ENCODE measurements at regions not wholly inside any gene's neighbourhood (a gene's known extent, or its start where the extent isn't known, plus 50 kb on each side); places are given as distances from the start of the nearest gene placed in this dataset.

GRCh38 chr5:123786411-123786810 is 274.4 kb downstream of the CSNK1G3 start:
- TF ChIP-seq CEBPB (IDR thresholded peaks at IDR 0.05; ENCODE audit: low read depth, low read length) (no peak), EZH2 (IDR thresholded peaks at IDR 0.05; ENCODE audit: low read depth, low read length, severe bottlenecking) (no peak), NRF1 (IDR thresholded peaks at IDR 0.05; ENCODE audit: low read depth, low read length) (no peak), RXRA (IDR thresholded peaks at IDR 0.05; ENCODE audit: insufficient read depth, low read depth, low read length) (no peak), SP2 (IDR thresholded peaks at IDR 0.05; ENCODE audit: low read length) (no peak), POLR2AphosphoS5 (IDR thresholded peaks at IDR 0.05; ENCODE audit: low read depth, low read length) (no peak), RAD21 (IDR thresholded peaks at IDR 0.05 in 1 of 2, conservative IDR thresholded peaks at IDR 0.05 in 1 of 2; ENCODE audit: low read depth in 2 of 2, low read length in 2 of 2) (no peak), ATF2 (IDR thresholded peaks at IDR 0.05; ENCODE audit: low read length) (no peak), POLR2A (IDR thresholded peaks at IDR 0.05; ENCODE audit: control extremely low read depth in 1 of 2, low read depth in 2 of 2, low read length in 2 of 2) (no peak)
- TF ChIP-seq, protein P1, sequence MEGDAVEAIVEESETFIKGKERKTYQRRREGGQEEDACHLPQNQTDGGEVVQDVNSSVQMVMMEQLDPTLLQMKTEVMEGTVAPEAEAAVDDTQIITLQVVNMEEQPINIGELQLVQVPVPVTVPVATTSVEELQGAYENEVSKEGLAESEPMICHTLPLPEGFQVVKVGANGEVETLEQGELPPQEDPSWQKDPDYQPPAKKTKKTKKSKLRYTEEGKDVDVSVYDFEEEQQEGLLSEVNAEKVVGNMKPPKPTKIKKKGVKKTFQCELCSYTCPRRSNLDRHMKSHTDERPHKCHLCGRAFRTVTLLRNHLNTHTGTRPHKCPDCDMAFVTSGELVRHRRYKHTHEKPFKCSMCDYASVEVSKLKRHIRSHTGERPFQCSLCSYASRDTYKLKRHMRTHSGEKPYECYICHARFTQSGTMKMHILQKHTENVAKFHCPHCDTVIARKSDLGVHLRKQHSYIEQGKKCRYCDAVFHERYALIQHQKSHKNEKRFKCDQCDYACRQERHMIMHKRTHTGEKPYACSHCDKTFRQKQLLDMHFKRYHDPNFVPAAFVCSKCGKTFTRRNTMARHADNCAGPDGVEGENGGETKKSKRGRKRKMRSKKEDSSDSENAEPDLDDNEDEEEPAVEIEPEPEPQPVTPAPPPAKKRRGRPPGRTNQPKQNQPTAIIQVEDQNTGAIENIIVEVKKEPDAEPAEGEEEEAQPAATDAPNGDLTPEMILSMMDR (IDR thresholded peaks at IDR 0.05; ENCODE audit: control extremely low read depth in 1 of 3, insufficient read depth in 1 of 3, low read depth in 1 of 3, low read length in 3 of 3): no peak

Measured in H1 (cell line).